ENCODE measurements at regions not wholly inside any gene's neighbourhood (a gene's known extent, or its start where the extent isn't known, plus 50 kb on each side); places are given as distances from the start of the nearest gene placed in this dataset.

DNA sequence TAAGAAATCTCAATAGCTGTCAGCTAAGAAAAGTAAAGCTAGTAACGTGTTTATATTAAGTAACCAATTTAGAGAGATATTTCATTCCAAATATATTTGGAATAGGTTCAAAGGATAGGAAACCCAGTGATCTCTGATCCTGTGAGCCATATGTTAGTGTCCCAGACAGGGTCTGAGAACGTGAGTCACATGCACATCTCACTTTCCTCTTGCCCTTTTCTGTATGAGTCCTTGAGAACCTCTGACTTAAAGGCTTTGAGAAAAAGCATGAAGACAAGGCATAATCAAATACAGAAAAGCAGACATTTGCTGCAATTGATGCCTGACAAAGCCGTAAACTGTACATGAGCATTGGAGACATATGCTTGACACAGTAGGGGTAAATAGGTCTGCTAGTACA is 655.1 kb upstream of the ADGRL3 start:
- Mint-ChIP-seq H3K4me3 (ENCODE audit: unreplicated experiment) (no peak overlapping the region), H3K36me3 (ENCODE audit: unreplicated experiment) (no peaks in the 10 kb centered on the region), H3K4me1 (ENCODE audit: unreplicated experiment) (peaks cover 4% of the 10 kb centered on the region), H3K9me3 (ENCODE audit: unreplicated experiment) (peaks cover 17% of the 10 kb centered on the region), H3K27ac (ENCODE audit: unreplicated experiment) (no peak overlapping the region), H3K27me3 (ENCODE audit: unreplicated experiment) (no peaks in the 10 kb centered on the region)
- DNase-seq (ENCODE audit: extremely low spot score, unreplicated experiment), result no peak
- TF ChIP-seq, protein P1, sequence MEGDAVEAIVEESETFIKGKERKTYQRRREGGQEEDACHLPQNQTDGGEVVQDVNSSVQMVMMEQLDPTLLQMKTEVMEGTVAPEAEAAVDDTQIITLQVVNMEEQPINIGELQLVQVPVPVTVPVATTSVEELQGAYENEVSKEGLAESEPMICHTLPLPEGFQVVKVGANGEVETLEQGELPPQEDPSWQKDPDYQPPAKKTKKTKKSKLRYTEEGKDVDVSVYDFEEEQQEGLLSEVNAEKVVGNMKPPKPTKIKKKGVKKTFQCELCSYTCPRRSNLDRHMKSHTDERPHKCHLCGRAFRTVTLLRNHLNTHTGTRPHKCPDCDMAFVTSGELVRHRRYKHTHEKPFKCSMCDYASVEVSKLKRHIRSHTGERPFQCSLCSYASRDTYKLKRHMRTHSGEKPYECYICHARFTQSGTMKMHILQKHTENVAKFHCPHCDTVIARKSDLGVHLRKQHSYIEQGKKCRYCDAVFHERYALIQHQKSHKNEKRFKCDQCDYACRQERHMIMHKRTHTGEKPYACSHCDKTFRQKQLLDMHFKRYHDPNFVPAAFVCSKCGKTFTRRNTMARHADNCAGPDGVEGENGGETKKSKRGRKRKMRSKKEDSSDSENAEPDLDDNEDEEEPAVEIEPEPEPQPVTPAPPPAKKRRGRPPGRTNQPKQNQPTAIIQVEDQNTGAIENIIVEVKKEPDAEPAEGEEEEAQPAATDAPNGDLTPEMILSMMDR (IDR thresholded peaks at IDR 0.05), result no peak

GRCh38 chr4:60562334-60562733 is 637.8 kb upstream of the ADGRL3 start:
- Mint-ChIP-seq H3K4me1 (ENCODE audit: unreplicated experiment) (no peaks in the 10 kb centered on the region), H3K36me3 (ENCODE audit: unreplicated experiment) (peaks cover 1% of the 10 kb centered on the region), H3K27me3 (ENCODE audit: unreplicated experiment) (no peaks in the 10 kb centered on the region), H3K4me3 (ENCODE audit: unreplicated experiment) (no peak overlapping the region), H3K27ac (ENCODE audit: unreplicated experiment) (no peak overlapping the region), H3K9me3 (ENCODE audit: unreplicated experiment) (peaks cover 14% of the 10 kb centered on the region)
- DNase-seq (ENCODE audit: extremely low spot score, unreplicated experiment), result no peak
- TF ChIP-seq, protein P1 (IDR thresholded peaks at IDR 0.05), result no peak

DNA sequence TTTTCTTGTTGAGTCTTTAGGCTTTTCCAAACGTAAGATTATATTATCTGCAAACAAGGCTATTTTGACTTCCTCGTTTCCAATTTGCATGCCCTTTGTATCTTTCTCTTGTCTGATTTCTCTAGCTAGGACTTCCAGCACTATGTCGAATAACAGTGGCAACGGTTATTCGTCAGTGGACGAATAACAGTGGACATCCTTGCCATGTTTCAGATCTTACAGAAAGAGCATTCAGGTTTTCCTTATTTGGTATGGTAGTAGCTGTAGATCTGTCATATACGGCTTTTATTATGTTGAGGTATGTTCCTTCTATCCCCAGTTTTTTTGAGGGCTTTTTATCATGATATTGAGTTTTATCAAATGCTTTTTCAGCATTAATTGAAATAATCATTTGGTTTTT is 634.6 kb upstream of the ADGRL3 start:
- Mint-ChIP-seq H3K27ac (ENCODE audit: unreplicated experiment) (no peak overlapping the region), H3K36me3 (ENCODE audit: unreplicated experiment) (peaks cover 5% of the 10 kb centered on the region), H3K4me1 (ENCODE audit: unreplicated experiment) (no peaks in the 10 kb centered on the region), H3K27me3 (ENCODE audit: unreplicated experiment) (no peaks in the 10 kb centered on the region), H3K4me3 (ENCODE audit: unreplicated experiment) (no peak overlapping the region), H3K9me3 (ENCODE audit: unreplicated experiment) (peaks cover 42% of the 10 kb centered on the region)
- TF ChIP-seq, protein P1 (IDR thresholded peaks at IDR 0.05), result no peak
- no peak for DNase-seq (ENCODE audit: extremely low spot score, unreplicated experiment)

DNA sequence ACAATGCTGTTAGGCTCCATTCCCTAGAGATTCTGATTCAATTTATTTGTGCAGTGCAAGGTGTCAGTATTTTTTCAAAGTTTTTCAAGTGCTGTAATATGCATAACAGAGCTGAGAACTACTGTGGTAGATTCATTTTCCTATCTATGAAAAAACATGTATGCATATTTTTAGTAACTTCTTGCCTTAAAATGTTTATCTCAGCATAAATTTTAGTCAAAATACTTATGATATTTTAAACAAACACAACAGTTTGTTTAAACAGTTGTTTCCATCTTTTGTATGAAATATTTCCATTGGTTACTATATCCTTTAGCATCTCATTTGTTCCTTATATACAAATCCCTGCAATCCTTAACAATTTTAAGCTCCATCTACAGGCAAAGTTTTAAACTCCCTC is 624.8 kb upstream of the ADGRL3 start:
- no peak overlapping the region for H3K4me3 Mint-ChIP-seq (ENCODE audit: unreplicated experiment)

GRCh38 chr4:60579335-60579734 is 620.8 kb upstream of the ADGRL3 start:
- Mint-ChIP-seq H3K36me3 (ENCODE audit: unreplicated experiment) (no peaks in the 10 kb centered on the region), H3K4me1 (ENCODE audit: unreplicated experiment) (peaks cover 4% of the 10 kb centered on the region), H3K27me3 (ENCODE audit: unreplicated experiment) (no peaks in the 10 kb centered on the region), H3K4me3 (ENCODE audit: unreplicated experiment) (no peak overlapping the region), H3K27ac (ENCODE audit: unreplicated experiment) (no peak overlapping the region), H3K9me3 (ENCODE audit: unreplicated experiment) (peaks cover 11% of the 10 kb centered on the region)
- DNase-seq (ENCODE audit: extremely low spot score, unreplicated experiment), result no peak
- TF ChIP-seq, protein P1 (IDR thresholded peaks at IDR 0.05), result no peak

More for the DNA sequence above, 624.8 kb upstream of the ADGRL3 start:
- no peak overlapping the region for H3K27ac Mint-ChIP-seq (ENCODE audit: unreplicated experiment)
- DNase-seq (ENCODE audit: extremely low spot score, unreplicated experiment), result no peak
- TF ChIP-seq, protein P1 (IDR thresholded peaks at IDR 0.05), result no peak
- peaks cover 11% of the 10 kb centered on the region for H3K9me3 Mint-ChIP-seq (ENCODE audit: unreplicated experiment)
- H3K36me3 Mint-ChIP-seq (ENCODE audit: unreplicated experiment), result no peaks in the 10 kb centered on the region
- no peaks in the 10 kb centered on the region for H3K27me3 Mint-ChIP-seq (ENCODE audit: unreplicated experiment)
- peaks cover 4% of the 10 kb centered on the region for H3K4me1 Mint-ChIP-seq (ENCODE audit: unreplicated experiment)
